OCI-LY3 (cell line): ENCODE measurements at regions not wholly inside any gene's neighbourhood (a gene's known extent, or its start where the extent isn't known, plus 50 kb on each side); places are given as distances from the start of the nearest gene placed in this dataset.

Source experiments
- EZH2phosphoT487 ChIP-seq: fragments of 200-600 bp; shearing (Covaris generic); IDR thresholded peaks from 2 replicates; pipeline ENCODE4 v1.6.1; 2018; ENCODE audit warnings: antibody characterized with exemption, mixed run types, low read depth
- TF ChIP-seq, protein P1 (sequence below): fragments of 200-600, 300-600 bp; sonication (generic); IDR thresholded peaks from 2 replicates; pipeline ENCODE4 v1.5.1; 2014; ENCODE audit warnings: antibody characterized with exemption, low read length, low read depth

DNA sequence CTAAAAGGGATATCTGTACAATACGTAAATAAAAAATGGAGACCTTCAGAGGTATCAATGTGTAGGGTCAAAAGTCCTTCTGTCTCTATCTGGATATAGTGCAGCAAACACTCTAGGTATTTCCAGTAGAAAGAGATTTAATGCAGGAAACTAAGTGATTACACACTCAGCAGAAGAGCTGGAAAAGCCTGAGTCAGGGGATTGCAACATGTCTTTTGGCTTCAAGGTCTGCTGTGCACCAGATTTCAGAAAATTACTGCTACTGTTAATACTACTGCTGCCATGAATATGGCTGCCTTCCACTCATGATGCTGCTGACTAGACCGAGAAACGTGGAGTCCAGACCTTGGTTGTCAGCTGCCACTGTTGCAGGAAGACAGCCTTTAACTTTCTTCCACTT is 94.9 kb upstream of the DLX6 start:
- TF ChIP-seq, protein P1, sequence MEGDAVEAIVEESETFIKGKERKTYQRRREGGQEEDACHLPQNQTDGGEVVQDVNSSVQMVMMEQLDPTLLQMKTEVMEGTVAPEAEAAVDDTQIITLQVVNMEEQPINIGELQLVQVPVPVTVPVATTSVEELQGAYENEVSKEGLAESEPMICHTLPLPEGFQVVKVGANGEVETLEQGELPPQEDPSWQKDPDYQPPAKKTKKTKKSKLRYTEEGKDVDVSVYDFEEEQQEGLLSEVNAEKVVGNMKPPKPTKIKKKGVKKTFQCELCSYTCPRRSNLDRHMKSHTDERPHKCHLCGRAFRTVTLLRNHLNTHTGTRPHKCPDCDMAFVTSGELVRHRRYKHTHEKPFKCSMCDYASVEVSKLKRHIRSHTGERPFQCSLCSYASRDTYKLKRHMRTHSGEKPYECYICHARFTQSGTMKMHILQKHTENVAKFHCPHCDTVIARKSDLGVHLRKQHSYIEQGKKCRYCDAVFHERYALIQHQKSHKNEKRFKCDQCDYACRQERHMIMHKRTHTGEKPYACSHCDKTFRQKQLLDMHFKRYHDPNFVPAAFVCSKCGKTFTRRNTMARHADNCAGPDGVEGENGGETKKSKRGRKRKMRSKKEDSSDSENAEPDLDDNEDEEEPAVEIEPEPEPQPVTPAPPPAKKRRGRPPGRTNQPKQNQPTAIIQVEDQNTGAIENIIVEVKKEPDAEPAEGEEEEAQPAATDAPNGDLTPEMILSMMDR = no peak
- TF ChIP-seq EZH2phosphoT487 = no peak
